ENCODE measurements at regions not wholly inside any gene's neighbourhood (a gene's known extent, or its start where the extent isn't known, plus 50 kb on each side); places are given as distances from the start of the nearest gene placed in this dataset.

DNA sequence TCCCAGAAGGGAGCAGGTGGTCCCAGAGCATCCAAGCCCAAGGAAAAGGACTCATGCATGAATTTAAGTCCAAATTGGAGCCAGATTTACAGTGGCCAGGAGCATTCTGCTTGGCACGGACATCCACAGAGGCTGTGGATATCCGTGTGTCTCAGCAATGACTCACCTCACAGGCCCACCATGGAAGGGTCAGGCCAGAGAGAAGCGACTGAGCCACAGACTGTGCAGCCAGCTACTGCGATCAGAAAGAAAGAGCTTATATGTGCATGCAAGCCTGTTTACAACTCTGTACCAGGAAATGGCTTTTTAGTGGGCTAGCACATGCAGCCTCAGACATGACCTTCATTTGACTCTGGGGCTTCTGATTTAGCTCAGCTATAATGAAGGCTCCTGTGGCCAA, 231.0 kb downstream of the C16orf95 start:
- no peak overlapping the region for H2AFZ ChIP-seq (ENCODE audit: low read depth, low read length)
- H3K4me3 ChIP-seq (ENCODE audit: low read length) = no peak overlapping the region
- no peaks in the 10 kb centered on the region for H3K79me2 ChIP-seq (ENCODE audit: low read length)
- no peak overlapping the region for H3K27ac ChIP-seq (ENCODE audit: low read length)
- peaks cover 7% of the 10 kb centered on the region; the same call in 1 of the 2 replicates for H3K9me3 ChIP-seq (ENCODE audit: insufficient read depth, low read length)
- TF ChIP-seq, protein P1, sequence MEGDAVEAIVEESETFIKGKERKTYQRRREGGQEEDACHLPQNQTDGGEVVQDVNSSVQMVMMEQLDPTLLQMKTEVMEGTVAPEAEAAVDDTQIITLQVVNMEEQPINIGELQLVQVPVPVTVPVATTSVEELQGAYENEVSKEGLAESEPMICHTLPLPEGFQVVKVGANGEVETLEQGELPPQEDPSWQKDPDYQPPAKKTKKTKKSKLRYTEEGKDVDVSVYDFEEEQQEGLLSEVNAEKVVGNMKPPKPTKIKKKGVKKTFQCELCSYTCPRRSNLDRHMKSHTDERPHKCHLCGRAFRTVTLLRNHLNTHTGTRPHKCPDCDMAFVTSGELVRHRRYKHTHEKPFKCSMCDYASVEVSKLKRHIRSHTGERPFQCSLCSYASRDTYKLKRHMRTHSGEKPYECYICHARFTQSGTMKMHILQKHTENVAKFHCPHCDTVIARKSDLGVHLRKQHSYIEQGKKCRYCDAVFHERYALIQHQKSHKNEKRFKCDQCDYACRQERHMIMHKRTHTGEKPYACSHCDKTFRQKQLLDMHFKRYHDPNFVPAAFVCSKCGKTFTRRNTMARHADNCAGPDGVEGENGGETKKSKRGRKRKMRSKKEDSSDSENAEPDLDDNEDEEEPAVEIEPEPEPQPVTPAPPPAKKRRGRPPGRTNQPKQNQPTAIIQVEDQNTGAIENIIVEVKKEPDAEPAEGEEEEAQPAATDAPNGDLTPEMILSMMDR (IDR thresholded peaks at IDR 0.05; ENCODE audit: low read depth, low read length) = no peak
- TF ChIP-seq EZH2phosphoT487 (IDR thresholded peaks at IDR 0.05; ENCODE audit: low read depth) = no peak
- no peaks in the 10 kb centered on the region for H4K20me1 ChIP-seq (ENCODE audit: insufficient read depth, low read length)
- H3K4me2 ChIP-seq (ENCODE audit: low read length) = no peak overlapping the region
- H3K36me3 ChIP-seq (replicated peaks; ENCODE audit: low read depth, low read length) = no peaks in the 10 kb centered on the region
- H3K27me3 ChIP-seq (ENCODE audit: low read depth, low read length) = peaks cover 7% of the 10 kb centered on the region; the same call in 1 of the 2 replicates
- H3K9ac ChIP-seq (ENCODE audit: low read length) = no peak overlapping the region
- H3K4me1 ChIP-seq (ENCODE audit: low read length) = no peaks in the 10 kb centered on the region

DNA sequence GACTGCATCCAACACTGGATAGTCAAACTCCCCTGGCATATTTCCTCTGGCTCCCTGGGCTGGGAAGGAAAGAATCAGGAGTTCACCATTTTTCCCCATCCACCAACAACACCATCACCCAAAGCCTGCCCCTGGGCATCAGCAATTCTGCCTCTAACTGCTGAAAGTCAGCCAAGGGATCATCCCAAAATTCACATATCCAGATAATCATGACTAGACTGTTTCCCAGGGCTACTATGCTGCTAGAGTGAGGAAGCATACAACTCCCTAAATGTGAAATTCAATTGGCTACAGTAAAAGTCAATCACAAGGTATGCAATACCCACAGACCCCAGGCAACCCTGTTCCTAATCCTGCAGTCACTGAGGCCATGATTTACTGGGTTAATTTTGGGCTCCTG, 230.6 kb downstream of the C16orf95 start:
- TF ChIP-seq, protein P1 (IDR thresholded peaks at IDR 0.05; ENCODE audit: low read depth, low read length) = no peak
- TF ChIP-seq EZH2phosphoT487 (IDR thresholded peaks at IDR 0.05; ENCODE audit: low read depth) = no peak
- Histone ChIP-seq H4K20me1 (ENCODE audit: insufficient read depth, low read length) (no peaks in the 10 kb centered on the region), H3K9me3 (ENCODE audit: insufficient read depth, low read length) (peaks cover 3% of the 10 kb centered on the region; the same call in 1 of the 2 replicates), H3K9ac (ENCODE audit: low read length) (no peak overlapping the region), H2AFZ (ENCODE audit: low read depth, low read length) (no peak overlapping the region), H3K4me3 (ENCODE audit: low read length) (no peak overlapping the region), H3K27me3 (ENCODE audit: low read depth, low read length) (peaks cover 7% of the 10 kb centered on the region; the same call in 1 of the 2 replicates), H3K4me2 (ENCODE audit: low read length) (no peak overlapping the region), H3K36me3 (replicated peaks; ENCODE audit: low read depth, low read length) (no peaks in the 10 kb centered on the region), H3K27ac (ENCODE audit: low read length) (no peak overlapping the region), H3K79me2 (ENCODE audit: low read length) (no peaks in the 10 kb centered on the region), H3K4me1 (ENCODE audit: low read length) (no peaks in the 10 kb centered on the region)

DNA sequence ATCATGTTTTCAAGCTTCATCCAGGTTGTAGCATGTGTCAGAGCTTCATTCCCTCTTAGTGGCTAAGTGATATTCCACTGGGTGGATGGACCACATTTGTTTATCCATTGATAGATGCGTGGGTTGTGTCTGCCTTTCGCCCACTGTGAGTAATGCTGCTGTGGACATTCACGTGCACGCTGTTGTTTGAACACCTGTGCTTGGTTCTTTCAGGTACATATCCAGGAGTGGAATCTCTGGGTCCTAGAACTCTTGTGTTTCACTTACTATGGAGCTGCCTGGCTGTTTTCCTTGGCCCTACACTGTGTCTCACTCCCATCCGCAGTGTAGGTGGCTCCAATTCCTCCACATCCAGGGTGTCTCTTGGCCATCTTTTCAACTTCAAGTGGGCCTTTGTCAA, 224.2 kb downstream of the C16orf95 start:
- Histone ChIP-seq H3K4me1 (ENCODE audit: low read length) (no peaks in the 10 kb centered on the region), H3K4me3 (ENCODE audit: low read length) (no peak overlapping the region), H3K79me2 (ENCODE audit: low read length) (no peaks in the 10 kb centered on the region), H3K9ac (ENCODE audit: low read length) (no peak overlapping the region), H3K9me3 (ENCODE audit: insufficient read depth, low read length) (no peaks in the 10 kb centered on the region), H3K36me3 (replicated peaks; ENCODE audit: low read depth, low read length) (no peaks in the 10 kb centered on the region), H2AFZ (ENCODE audit: low read depth, low read length) (no peak overlapping the region), H3K27ac (ENCODE audit: low read length) (no peak overlapping the region), H3K4me2 (ENCODE audit: low read length) (no peak overlapping the region), H4K20me1 (ENCODE audit: insufficient read depth, low read length) (no peaks in the 10 kb centered on the region), H3K27me3 (ENCODE audit: low read depth, low read length) (peaks cover 10% of the 10 kb centered on the region; the same call in 1 of the 2 replicates)
- TF ChIP-seq, protein P1 (IDR thresholded peaks at IDR 0.05; ENCODE audit: low read depth, low read length) = no peak
- no peak for TF ChIP-seq EZH2phosphoT487 (IDR thresholded peaks at IDR 0.05; ENCODE audit: low read depth)

DNA sequence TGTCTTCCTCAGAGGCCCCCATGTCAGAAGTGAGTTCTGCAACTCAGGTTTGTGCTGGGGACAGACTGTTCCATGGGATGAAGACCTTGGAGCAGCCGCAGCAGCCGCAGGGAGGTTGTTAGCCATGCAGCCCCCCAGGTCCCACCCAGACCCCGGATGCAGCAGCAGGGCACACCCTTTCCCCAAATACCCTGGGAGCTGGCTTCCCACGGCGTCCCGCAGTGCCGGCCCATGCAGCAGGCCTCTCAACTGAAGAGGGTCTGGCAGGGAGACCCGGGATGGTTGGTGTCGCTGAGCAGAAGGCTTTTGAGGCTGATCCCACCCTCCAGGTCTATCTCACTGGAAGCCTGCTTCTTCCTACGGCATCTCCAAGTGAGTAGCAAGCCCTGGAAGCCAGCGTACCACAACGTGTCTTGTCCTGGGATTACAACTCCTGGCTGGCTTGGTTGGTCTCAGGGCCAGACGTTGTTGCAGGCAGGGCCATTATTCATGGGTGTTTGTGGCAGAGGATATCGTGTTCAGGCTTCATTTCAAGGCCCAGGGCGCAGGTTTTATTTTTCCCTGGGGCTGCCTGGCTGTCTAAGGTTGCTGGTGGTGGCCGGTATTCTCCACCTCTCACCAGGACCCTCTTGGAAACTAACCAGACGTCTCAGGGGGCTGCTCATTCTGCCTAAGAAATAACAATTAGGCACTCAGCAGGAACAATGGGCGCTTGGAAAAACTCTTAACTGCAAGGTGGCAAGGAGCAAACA, 223.2 kb downstream of the C16orf95 start:
- Histone ChIP-seq H3K4me3 (ENCODE audit: low read length) (no peak overlapping the region), H4K20me1 (ENCODE audit: insufficient read depth, low read length) (no peaks in the 10 kb centered on the region), H2AFZ (ENCODE audit: low read depth, low read length) (no peak overlapping the region), H3K36me3 (replicated peaks; ENCODE audit: low read depth, low read length) (no peaks in the 10 kb centered on the region), H3K9ac (ENCODE audit: low read length) (no peak overlapping the region), H3K27ac (ENCODE audit: low read length) (no peak overlapping the region), H3K4me1 (ENCODE audit: low read length) (no peaks in the 10 kb centered on the region), H3K27me3 (ENCODE audit: low read depth, low read length) (peaks cover 10% of the 10 kb centered on the region; the same call in 1 of the 2 replicates), H3K9me3 (ENCODE audit: insufficient read depth, low read length) (no peaks in the 10 kb centered on the region), H3K79me2 (ENCODE audit: low read length) (no peaks in the 10 kb centered on the region), H3K4me2 (ENCODE audit: low read length) (no peak overlapping the region)
- no peak for TF ChIP-seq EZH2phosphoT487 (IDR thresholded peaks at IDR 0.05; ENCODE audit: low read depth)
- TF ChIP-seq, protein P1 (IDR thresholded peaks at IDR 0.05; ENCODE audit: low read depth, low read length) = no peak
